ENCODE measurements at regions not wholly inside any gene's neighbourhood (a gene's known extent, or its start where the extent isn't known, plus 50 kb on each side); places are given as distances from the start of the nearest gene placed in this dataset.

DNA sequence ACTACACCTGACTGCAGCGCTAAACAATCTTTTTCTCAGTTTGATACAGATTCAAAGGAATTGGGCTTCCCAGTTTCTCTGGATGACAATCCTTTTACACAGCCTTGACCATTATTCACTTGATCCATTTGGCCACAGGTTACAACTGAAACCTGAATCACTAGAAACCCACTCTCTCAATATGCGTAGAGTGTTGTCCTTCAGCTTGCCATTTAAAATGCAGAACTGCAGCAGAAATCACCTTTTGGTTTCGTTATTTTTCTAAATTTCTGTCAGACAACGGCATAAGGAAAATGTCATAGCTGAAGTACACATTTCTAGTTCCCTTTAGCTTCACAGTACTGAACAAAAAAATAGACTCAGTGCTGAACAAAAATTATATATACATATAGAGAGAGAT is 255.8 kb upstream of the TENM3 start:
- Histone ChIP-seq H3K4me2 (no peak overlapping the region), H2AFZ (ENCODE audit: low read depth) (no peak overlapping the region), H3K36me3 (ENCODE audit: insufficient read depth) (no peaks in the 10 kb centered on the region), H3K4me3 (IDR thresholded peaks at IDR 0.05; ENCODE audit: insufficient read depth, low read depth, low read length) (no peak overlapping the region), H3K27me3 (ENCODE audit: insufficient read depth, low read depth) (no peaks in the 10 kb centered on the region), H3K4me1 (ENCODE audit: low read depth, poor library complexity, severe bottlenecking) (no peaks in the 10 kb centered on the region), H3K79me2 (ENCODE audit: insufficient read depth, low read depth) (no peaks in the 10 kb centered on the region), H3K27ac (no peak overlapping the region), H4K20me1 (ENCODE audit: insufficient read depth) (no peaks in the 10 kb centered on the region), H3K9ac (no peak overlapping the region)
- no peak for TF ChIP-seq CTCF (conservative IDR thresholded peaks at IDR 0.05; ENCODE audit: low read depth, low read length)

DNA sequence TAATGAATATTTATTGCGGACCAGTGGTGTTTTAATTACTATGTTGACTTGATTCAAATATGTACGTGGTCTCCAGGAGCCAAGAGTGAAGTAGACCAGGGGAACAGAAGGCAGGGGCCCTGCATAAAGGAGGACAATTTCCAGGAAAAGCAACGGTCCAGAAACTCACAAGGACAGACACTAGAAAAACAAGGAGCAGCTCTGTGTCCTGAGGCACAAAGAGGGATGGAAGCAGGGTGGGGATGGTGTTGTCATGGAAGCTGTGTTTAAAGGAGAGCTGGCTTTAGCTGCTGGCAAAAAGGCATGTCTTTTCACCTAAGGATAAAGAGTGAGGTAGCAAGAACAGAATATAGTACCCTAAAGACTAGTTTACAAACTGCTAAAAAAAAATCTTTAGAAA is 254.1 kb upstream of the TENM3 start:
- no peak overlapping the region for H3K9ac ChIP-seq
- no peaks in the 10 kb centered on the region for H3K27me3 ChIP-seq (ENCODE audit: insufficient read depth, low read depth)
- H4K20me1 ChIP-seq (ENCODE audit: insufficient read depth) = no peaks in the 10 kb centered on the region
- no peak for TF ChIP-seq CTCF (conservative IDR thresholded peaks at IDR 0.05; ENCODE audit: low read depth, low read length)
- no peaks in the 10 kb centered on the region for H3K4me1 ChIP-seq (ENCODE audit: low read depth, poor library complexity, severe bottlenecking)
- no peak overlapping the region for H2AFZ ChIP-seq (ENCODE audit: low read depth)
- H3K4me3 ChIP-seq (IDR thresholded peaks at IDR 0.05; ENCODE audit: insufficient read depth, low read depth, low read length) = no peak overlapping the region
- H3K79me2 ChIP-seq (ENCODE audit: insufficient read depth, low read depth) = no peaks in the 10 kb centered on the region
- no peak overlapping the region for H3K4me2 ChIP-seq
- H3K36me3 ChIP-seq (ENCODE audit: insufficient read depth) = no peaks in the 10 kb centered on the region
- no peak overlapping the region for H3K27ac ChIP-seq

- Histone ChIP-seq H3K4me3 (IDR thresholded peaks at IDR 0.05; ENCODE audit: insufficient read depth, low read depth, low read length) (no peak overlapping the region), H3K4me1 (ENCODE audit: low read depth, poor library complexity, severe bottlenecking) (no peaks in the 10 kb centered on the region), H3K27me3 (ENCODE audit: insufficient read depth, low read depth) (no peaks in the 10 kb centered on the region), H3K4me2 (no peak overlapping the region), H4K20me1 (ENCODE audit: insufficient read depth) (no peaks in the 10 kb centered on the region), H3K9ac (no peak overlapping the region), H3K36me3 (ENCODE audit: insufficient read depth) (no peaks in the 10 kb centered on the region), H3K79me2 (ENCODE audit: insufficient read depth, low read depth) (no peaks in the 10 kb centered on the region), H2AFZ (ENCODE audit: low read depth) (no peak overlapping the region), H3K27ac (no peak overlapping the region)
- TF ChIP-seq CTCF (conservative IDR thresholded peaks at IDR 0.05; ENCODE audit: low read depth, low read length) = no peak
Measured at GRCh38 chr4:181991369-181992108, 251.7 kb upstream of the TENM3 start.

- H3K4me3 ChIP-seq (IDR thresholded peaks at IDR 0.05; ENCODE audit: insufficient read depth, low read depth, low read length) = no peak overlapping the region
- H4K20me1 ChIP-seq (ENCODE audit: insufficient read depth) = no peaks in the 10 kb centered on the region
- H3K79me2 ChIP-seq (ENCODE audit: insufficient read depth, low read depth) = no peaks in the 10 kb centered on the region
- H3K4me2 ChIP-seq = no peak overlapping the region
- no peak overlapping the region for H2AFZ ChIP-seq (ENCODE audit: low read depth)
- TF ChIP-seq CTCF (conservative IDR thresholded peaks at IDR 0.05; ENCODE audit: low read depth, low read length) = no peak
- H3K9ac ChIP-seq = no peak overlapping the region
- H3K27ac ChIP-seq = no peak overlapping the region
- H3K4me1 ChIP-seq (ENCODE audit: low read depth, poor library complexity, severe bottlenecking) = no peaks in the 10 kb centered on the region
- H3K27me3 ChIP-seq (ENCODE audit: insufficient read depth, low read depth) = no peaks in the 10 kb centered on the region
- H3K36me3 ChIP-seq (ENCODE audit: insufficient read depth) = no peaks in the 10 kb centered on the region
Measured at GRCh38 chr4:181998398-181999295, 244.6 kb upstream of the TENM3 start.

All from KMS-11 (cell line).